KOPT-K1 (cell line): ENCODE measurements at regions not wholly inside any gene's neighbourhood (a gene's known extent, or its start where the extent isn't known, plus 50 kb on each side); places are given as distances from the start of the nearest gene placed in this dataset.

Experiments used
- H3K27ac ChIP-seq: fragments of 200-600 bp; sonication (generic); 2 replicates; pipeline ENCODE4 v1.5.1; 2016; ENCODE audit warnings: antibody characterized with exemption, mild to moderate bottlenecking, low read depth, low read length; ENCODE audit not compliant: poor library complexity, severe bottlenecking
- H3K36me3 ChIP-seq: fragments of 200-600 bp; sonication (generic); 2 replicates; pipeline ENCODE4 v1.5.1; 2017; ENCODE audit warnings: antibody characterized with exemption, mild to moderate bottlenecking, low read length, moderate library complexity; ENCODE audit not compliant: insufficient read depth
- H3K9me3 ChIP-seq: fragments of 200-600 bp; sonication (generic); 2 replicates; pipeline ENCODE4 v1.5.1; 2017; ENCODE audit warnings: antibody characterized with exemption, low read length, mild to moderate bottlenecking; ENCODE audit not compliant: insufficient read depth, poor library complexity, severe bottlenecking

GRCh38 chr1:56331207-56331891 is 248.0 kb downstream of the PLPP3 start:
- Histone ChIP-seq H3K36me3 (no peaks in the 10 kb centered on the region), H3K9me3 (no peaks in the 10 kb centered on the region), H3K27ac (no peak overlapping the region)

- no peak overlapping the region for H3K27ac ChIP-seq
- no peaks in the 10 kb centered on the region for H3K9me3 ChIP-seq
- H3K36me3 ChIP-seq = no peaks in the 10 kb centered on the region
Measured at GRCh38 chr1:56330391-56331026, 248.9 kb downstream of the PLPP3 start.

GRCh38 chr1:56329970-56330369 is 249.4 kb downstream of the PLPP3 start:
- no peaks in the 10 kb centered on the region for H3K36me3 ChIP-seq
- no peak overlapping the region for H3K27ac ChIP-seq
- H3K9me3 ChIP-seq = no peaks in the 10 kb centered on the region

- H3K9me3 ChIP-seq = no peaks in the 10 kb centered on the region
- no peak overlapping the region for H3K27ac ChIP-seq
- H3K36me3 ChIP-seq = no peaks in the 10 kb centered on the region
Measured at GRCh38 chr1:56327195-56327594, 252.2 kb downstream of the PLPP3 start.

- Histone ChIP-seq H3K27ac (no peak overlapping the region), H3K36me3 (no peaks in the 10 kb centered on the region), H3K9me3 (no peaks in the 10 kb centered on the region)
Measured at GRCh38 chr1:56326056-56326455, 253.3 kb downstream of the PLPP3 start.

- no peak overlapping the region for H3K27ac ChIP-seq
- no peaks in the 10 kb centered on the region for H3K9me3 ChIP-seq
- no peaks in the 10 kb centered on the region for H3K36me3 ChIP-seq
Measured at GRCh38 chr1:56324504-56324903, 254.9 kb downstream of the PLPP3 start.

- Histone ChIP-seq H3K36me3 (no peaks in the 10 kb centered on the region), H3K9me3 (no peaks in the 10 kb centered on the region), H3K27ac (no peak overlapping the region)
Measured at GRCh38 chr1:56322211-56322610, 257.2 kb downstream of the PLPP3 start.

- H3K36me3 ChIP-seq = no peaks in the 10 kb centered on the region
- no peak overlapping the region for H3K27ac ChIP-seq
- no peaks in the 10 kb centered on the region for H3K9me3 ChIP-seq
Measured at GRCh38 chr1:56321150-56321490, 258.2 kb downstream of the PLPP3 start.

- Histone ChIP-seq H3K9me3 (no peaks in the 10 kb centered on the region), H3K27ac (no peak overlapping the region), H3K36me3 (no peaks in the 10 kb centered on the region)
Measured at GRCh38 chr1:56320464-56321149, 258.8 kb downstream of the PLPP3 start.

- Histone ChIP-seq H3K9me3 (no peaks in the 10 kb centered on the region), H3K36me3 (no peaks in the 10 kb centered on the region), H3K27ac (no peak overlapping the region)
Measured at GRCh38 chr1:56317722-56318121, 261.6 kb downstream of the PLPP3 start.

- Histone ChIP-seq H3K9me3 (no peaks in the 10 kb centered on the region), H3K36me3 (no peaks in the 10 kb centered on the region), H3K27ac (no peak overlapping the region)
Measured at GRCh38 chr1:56315293-56315942, 263.9 kb downstream of the PLPP3 start.

GRCh38 chr1:56313560-56313959 is 265.8 kb downstream of the PLPP3 start:
- Histone ChIP-seq H3K9me3 (no peaks in the 10 kb centered on the region), H3K27ac (no peak overlapping the region), H3K36me3 (no peaks in the 10 kb centered on the region)

- Histone ChIP-seq H3K36me3 (no peaks in the 10 kb centered on the region), H3K9me3 (no peaks in the 10 kb centered on the region), H3K27ac (no peak overlapping the region)
Measured at GRCh38 chr1:56311766-56312165, 267.6 kb downstream of the PLPP3 start.

GRCh38 chr1:56310945-56311344 is 268.4 kb downstream of the PLPP3 start:
- Histone ChIP-seq H3K9me3 (no peaks in the 10 kb centered on the region), H3K36me3 (no peaks in the 10 kb centered on the region), H3K27ac (no peak overlapping the region)

GRCh38 chr1:56309065-56309464 is 270.3 kb downstream of the PLPP3 start:
- no peaks in the 10 kb centered on the region for H3K9me3 ChIP-seq
- H3K36me3 ChIP-seq = no peaks in the 10 kb centered on the region

More at GRCh38 chr1:56309065-56309464, 270.3 kb downstream of the PLPP3 start:
- H3K27ac ChIP-seq = no peak overlapping the region
